GM19468 (cell line): ENCODE measurements at regions not wholly inside any gene's neighbourhood (a gene's known extent, or its start where the extent isn't known, plus 50 kb on each side); places are given as distances from the start of the nearest gene placed in this dataset.

ENCODE experiments used
- ATAC-seq: cut with Tn5 transposase; IDR thresholded peaks from one replicate; pipeline ENCODE4 v1.9.1; 2021; ENCODE audit warnings: mild to moderate bottlenecking, moderate library complexity, moderate number of reproducible peaks; ENCODE audit not compliant: unreplicated experiment; ENCODE audit errors: extremely low read depth

DNA sequence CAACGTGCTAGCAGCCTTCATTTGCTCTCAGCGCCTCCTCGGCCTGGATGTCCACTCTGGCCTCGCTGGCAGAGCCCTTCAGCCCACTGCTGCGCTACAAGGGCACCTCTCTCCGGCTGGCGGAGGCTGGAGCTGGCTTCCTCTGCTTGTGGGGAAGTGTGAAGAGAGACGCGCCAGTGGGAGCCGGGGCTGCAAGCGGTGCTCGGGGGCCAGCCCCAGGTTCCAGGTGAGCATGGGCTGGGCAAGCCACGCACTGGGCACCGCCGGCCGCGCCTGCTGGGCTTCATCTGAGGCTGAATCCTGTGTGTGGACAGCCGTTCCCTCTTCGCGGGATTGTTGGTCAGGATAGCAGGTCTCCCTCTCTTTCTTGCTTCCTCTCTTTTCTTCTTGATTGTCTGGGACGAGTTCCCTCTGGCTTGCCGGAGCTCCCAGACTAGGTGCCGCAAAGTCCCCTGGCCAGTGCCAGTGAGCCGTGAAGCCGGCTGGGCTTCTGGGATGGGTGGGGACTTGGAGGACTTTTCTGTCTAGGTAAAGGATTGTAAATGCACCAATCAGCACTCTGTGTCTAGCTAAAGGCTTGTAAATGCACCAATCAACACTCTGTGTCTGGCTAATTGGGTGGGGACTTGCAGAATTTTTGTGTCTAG, 165.0 kb downstream of the HEPH start:
- no peak for ATAC-seq

DNA sequence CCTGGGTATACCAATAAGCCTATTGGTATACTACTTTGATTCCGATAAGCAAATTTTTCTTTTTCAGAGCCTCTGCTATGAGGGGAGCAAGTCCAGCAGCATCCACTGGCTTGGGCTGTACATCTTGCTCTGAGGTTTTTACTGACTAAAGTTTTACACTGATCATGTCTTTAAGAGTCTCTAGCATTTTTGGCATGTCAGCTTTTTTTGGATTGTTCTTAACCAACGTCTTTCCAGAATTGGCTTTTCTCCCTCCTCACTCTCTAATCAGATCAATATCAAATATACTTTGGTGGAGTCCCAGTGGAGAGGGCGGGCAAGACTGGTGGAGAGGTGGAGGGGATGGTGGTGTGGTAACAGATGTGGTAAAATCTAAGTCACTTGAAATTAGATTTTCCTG, 196.8 kb downstream of the HEPH start:
- ATAC-seq, result no peak

DNA sequence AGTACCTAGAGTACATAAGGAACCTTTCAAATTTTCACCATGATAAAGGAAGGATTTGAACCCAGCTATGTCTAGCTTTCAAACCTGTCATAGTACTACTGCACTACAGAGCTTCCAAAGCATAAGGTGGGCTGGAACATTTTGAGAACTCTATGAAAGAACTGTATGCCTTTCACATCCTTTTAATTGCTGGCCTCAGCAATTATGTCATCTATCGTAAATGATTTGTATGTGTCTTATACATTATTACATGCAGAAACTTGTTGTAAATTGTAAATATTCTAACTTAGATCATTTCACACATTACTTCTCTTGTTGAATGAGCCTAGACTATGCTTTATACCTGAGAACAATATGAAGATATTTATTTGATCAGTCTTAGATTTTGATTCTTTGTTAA, 220.7 kb downstream of the HEPH start:
- no peak for ATAC-seq

DNA sequence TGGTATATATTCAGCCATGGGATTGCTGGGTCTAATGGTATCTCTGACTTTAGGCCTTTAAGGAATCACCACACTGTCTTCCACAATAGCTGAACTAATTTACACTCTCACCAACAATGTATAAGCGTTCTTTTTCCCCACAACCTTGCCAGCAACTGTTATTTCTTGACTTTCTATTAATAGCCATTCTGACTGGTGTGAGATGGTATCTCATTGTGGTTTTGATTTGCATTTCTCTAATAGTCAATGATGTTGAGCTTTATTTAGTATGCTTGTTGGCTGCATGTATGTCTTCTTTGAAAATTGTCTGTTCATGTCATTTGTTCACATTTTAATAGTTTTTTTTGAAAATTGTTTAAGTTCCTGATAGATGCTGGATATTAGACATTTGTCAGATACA, 235.2 kb downstream of the HEPH start:
- ATAC-seq, result no peak

DNA sequence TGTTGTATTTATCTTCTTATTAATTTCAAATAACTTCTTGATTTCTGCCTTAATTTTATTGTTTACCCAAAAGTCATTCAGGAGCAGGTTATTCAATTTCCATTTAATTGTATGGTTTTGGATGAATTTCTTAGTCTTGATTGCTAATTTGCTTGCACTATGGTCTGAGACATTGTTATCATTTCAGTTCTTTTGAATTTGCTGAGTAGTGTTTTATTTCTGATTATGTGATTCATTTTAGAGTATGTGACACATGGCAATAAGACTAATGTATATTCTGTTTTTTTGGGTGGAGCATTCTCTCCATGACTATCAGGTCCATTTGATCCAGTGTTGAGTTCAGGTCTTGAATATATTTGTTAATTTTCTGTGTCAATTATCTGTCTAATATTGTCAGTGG, 236.7 kb downstream of the EDA2R start:
- ATAC-seq, result no peak

DNA sequence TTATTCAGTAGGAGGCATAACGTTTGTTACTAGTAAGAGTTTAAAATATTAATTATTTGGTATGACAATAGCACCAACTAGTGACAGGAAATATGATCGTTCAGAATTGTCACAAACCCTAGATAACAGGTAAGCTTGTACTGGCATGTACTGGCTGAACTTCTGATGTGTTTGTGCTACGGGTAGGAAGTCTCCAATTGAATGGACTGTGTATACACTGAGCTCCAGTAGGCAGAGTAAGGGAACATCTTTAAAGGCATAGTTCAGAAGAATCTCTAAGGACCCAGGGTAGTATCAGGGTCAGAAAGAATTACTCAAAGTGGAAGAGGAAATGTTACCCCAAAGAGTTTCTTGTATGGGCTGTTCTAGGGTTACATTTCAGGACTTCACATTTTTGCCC, 230.4 kb downstream of the EDA2R start:
- peak; percentile 44 for ATAC-seq

DNA sequence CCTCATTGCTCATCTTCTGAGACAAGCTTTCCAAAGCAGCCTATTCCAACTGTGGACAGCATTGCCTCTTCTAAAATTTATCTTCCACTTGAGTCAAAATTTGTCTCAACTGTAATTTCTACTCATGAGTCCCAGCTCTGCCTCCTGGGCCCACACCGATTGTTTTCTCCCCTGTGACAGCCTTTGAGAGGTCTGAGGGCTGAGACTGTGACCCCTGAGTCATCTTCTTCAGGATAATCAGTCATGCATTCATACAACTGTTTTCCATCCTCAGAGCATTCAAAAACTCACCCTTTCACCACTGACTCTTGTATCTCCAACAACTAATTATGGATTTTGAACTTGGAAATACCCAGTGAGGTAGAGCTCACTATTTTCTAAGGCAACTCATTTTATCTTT, 228.1 kb downstream of the EDA2R start:
- no peak for ATAC-seq
